H1 (cell line): ENCODE measurements at regions not wholly inside any gene's neighbourhood (a gene's known extent, or its start where the extent isn't known, plus 50 kb on each side); places are given as distances from the start of the nearest gene placed in this dataset.

Experiments
- ASH2L ChIP-seq: fragments of 200-600, 300-600 bp; sonication (generic); IDR thresholded peaks from one replicate; pipeline ENCODE4 v1.7.1; 2017; ENCODE audit warnings: low read length
- CREB1 ChIP-seq: IDR thresholded peaks from 2 replicates; pipeline ENCODE4 v1.6.1; 2012; ENCODE audit warnings: inconsistent platforms
- EGR1 ChIP-seq: IDR thresholded peaks from 2 replicates; pipeline ENCODE4 v1.6.1; 2011; ENCODE audit warnings: low read depth, low read length, borderline replicate concordance
- EZH2 ChIP-seq: fragments of 200-600 bp; sonication (generic); IDR thresholded peaks from 2 replicates; pipeline ENCODE4 v1.7.1; 2012; ENCODE audit warnings: low read depth, mild to moderate bottlenecking, moderate library complexity, low read length, inconsistent platforms; ENCODE audit not compliant: severe bottlenecking
- FOSL1 ChIP-seq: IDR thresholded peaks from 2 replicates; pipeline ENCODE4 v1.6.1; 2011; ENCODE audit warnings: mild to moderate bottlenecking, low read depth, low read length, moderate library complexity; ENCODE audit not compliant: insufficient read depth
- JUN ChIP-seq: IDR thresholded peaks from 2 replicates; pipeline ENCODE4 v1.6.1; 2011; ENCODE audit warnings: low read depth, mild to moderate bottlenecking, improper control_type of control experiment, low read length
- PHF8 ChIP-seq: fragments of 200-600 bp; sonication (generic); conservative IDR thresholded peaks from 2 replicates; pipeline ENCODE4 v1.7.1; 2012; ENCODE audit warnings: low read depth, mild to moderate bottlenecking, inconsistent platforms, low read length, moderate library complexity
- POLR2A ChIP-seq, 2 experiments: IDR thresholded peaks; 1 replicate in 1 of 2; 2 replicates in 1 of 2; pipeline ENCODE4 v1.6.1; 2011; ENCODE audit warnings: low read depth in 2 of 2, low read length in 2 of 2, mild to moderate bottlenecking in 2 of 2; ENCODE audit errors: control extremely low read depth in 1 of 2
- SAP30 ChIP-seq: fragments of 300-600 bp; sonication (generic); IDR thresholded peaks from 2 replicates; pipeline ENCODE4 v1.7.1; 2012; ENCODE audit warnings: low read length, moderate library complexity, mild to moderate bottlenecking, inconsistent platforms; ENCODE audit not compliant: insufficient read depth, insufficient replicate concordance
- SIN3A ChIP-seq, 2 experiments: IDR thresholded peaks in 1 of 2; conservative IDR thresholded peaks in 1 of 2; 2 replicates each; pipeline ENCODE4 v1.6.1; 2011 to 2012; ENCODE audit warnings: low read length in 2 of 2, improper control_type of control experiment in 1 of 2, low read depth in 1 of 2, mild to moderate bottlenecking in 1 of 2
- YY1 ChIP-seq: IDR thresholded peaks from 2 replicates; pipeline ENCODE4 v1.6.1; 2011; ENCODE audit warnings: low read depth, mild to moderate bottlenecking, low read length
- TF ChIP-seq, protein P1 (sequence below), 3 experiments: IDR thresholded peaks; 1 replicate in 2 of 3; 2 replicates in 1 of 3; pipeline versions ENCODE4 v1.5.1 to v1.6.1; 2011; ENCODE audit warnings: low read length in 3 of 3, mild to moderate bottlenecking in 3 of 3, inconsistent platforms in 2 of 3, low read depth in 1 of 3, moderate library complexity in 1 of 3; ENCODE audit not compliant: insufficient read depth in 1 of 3; ENCODE audit errors: control extremely low read depth in 1 of 3
- TF ChIP-seq, protein P2 (sequence below): IDR thresholded peaks from 2 replicates; pipeline ENCODE4 v1.6.1; 2011; ENCODE audit warnings: low read depth, mild to moderate bottlenecking, low read length; ENCODE audit not compliant: insufficient read depth

DNA sequence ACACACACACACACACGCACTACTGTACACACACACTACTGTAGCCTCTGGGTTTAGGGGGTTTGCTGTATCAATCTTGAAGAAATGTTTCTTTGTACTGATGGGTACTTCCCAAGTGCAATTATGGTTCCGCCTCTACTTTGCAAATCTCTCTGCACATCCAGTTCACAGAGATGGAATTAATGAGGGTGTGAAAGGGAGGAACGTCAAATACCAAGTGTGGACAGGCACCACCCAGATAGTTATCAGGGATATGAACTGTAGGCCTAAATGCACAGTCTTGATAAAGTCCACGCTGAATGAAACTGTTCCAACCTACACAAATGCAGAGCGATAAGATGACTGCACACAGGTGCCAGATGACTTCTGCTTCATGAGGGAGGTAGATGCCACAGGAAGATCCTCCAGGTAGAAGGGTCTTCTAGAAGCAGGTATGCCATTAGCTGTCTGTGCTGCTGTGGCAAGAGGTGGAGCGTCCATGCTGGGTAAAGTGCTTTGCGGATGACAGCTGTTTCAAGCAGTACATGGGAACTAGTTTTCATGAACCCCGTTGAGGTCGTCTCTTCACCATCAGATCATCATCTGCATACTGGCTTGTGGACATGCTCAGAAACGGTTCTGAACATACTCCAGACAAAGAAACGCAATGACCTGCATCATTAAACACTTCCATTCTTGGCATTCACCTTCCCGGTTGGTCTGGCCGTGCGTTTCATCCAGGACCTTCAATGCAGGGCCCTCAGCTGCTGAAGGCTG, 314.3 kb upstream of the RTL1 start:
- TF ChIP-seq ASH2L (no peak), CREB1 (no peak), YY1 (no peak), SAP30 (no peak), EZH2 (no peak), SIN3A (conservative IDR thresholded peaks at IDR 0.05 in 1 of 2, IDR thresholded peaks at IDR 0.05 in 1 of 2; ENCODE audit: low read depth in 1 of 2, low read length in 2 of 2) (no peak), JUN (no peak), FOSL1 (no peak), PHF8 (no peak), EGR1 (no peak), POLR2A (IDR thresholded peaks at IDR 0.05; ENCODE audit: control extremely low read depth in 1 of 2, low read depth in 2 of 2, low read length in 2 of 2) (no peak)
- TF ChIP-seq, protein P1, sequence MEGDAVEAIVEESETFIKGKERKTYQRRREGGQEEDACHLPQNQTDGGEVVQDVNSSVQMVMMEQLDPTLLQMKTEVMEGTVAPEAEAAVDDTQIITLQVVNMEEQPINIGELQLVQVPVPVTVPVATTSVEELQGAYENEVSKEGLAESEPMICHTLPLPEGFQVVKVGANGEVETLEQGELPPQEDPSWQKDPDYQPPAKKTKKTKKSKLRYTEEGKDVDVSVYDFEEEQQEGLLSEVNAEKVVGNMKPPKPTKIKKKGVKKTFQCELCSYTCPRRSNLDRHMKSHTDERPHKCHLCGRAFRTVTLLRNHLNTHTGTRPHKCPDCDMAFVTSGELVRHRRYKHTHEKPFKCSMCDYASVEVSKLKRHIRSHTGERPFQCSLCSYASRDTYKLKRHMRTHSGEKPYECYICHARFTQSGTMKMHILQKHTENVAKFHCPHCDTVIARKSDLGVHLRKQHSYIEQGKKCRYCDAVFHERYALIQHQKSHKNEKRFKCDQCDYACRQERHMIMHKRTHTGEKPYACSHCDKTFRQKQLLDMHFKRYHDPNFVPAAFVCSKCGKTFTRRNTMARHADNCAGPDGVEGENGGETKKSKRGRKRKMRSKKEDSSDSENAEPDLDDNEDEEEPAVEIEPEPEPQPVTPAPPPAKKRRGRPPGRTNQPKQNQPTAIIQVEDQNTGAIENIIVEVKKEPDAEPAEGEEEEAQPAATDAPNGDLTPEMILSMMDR (IDR thresholded peaks at IDR 0.05; ENCODE audit: control extremely low read depth in 1 of 3, insufficient read depth in 1 of 3, low read depth in 1 of 3, low read length in 3 of 3), result no peak
- TF ChIP-seq, protein P2, sequence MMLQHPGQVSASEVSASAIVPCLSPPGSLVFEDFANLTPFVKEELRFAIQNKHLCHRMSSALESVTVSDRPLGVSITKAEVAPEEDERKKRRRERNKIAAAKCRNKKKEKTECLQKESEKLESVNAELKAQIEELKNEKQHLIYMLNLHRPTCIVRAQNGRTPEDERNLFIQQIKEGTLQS, result no peak
